GM21717 (cell line): ENCODE measurements at regions not wholly inside any gene's neighbourhood (a gene's known extent, or its start where the extent isn't known, plus 50 kb on each side); places are given as distances from the start of the nearest gene placed in this dataset.
"Not testable (repeated sequence)": the region's sequence is repeated elsewhere in the genome, so short reads cannot be mapped to it uniquely, and the experiment has no call there.

Experiments used
- ATAC-seq: cut with Tn5 transposase; IDR thresholded peaks from one replicate; pipeline ENCODE4 v1.9.1; 2021; ENCODE audit warnings: mild to moderate bottlenecking, moderate library complexity; ENCODE audit not compliant: unreplicated experiment

GRCh38 chr2:210954386-210954907 lies 398.0 kb downstream of the CPS1 start:
- no peak for ATAC-seq

- ATAC-seq, result no peak
Observed at GRCh38 chr2:210955591-210955990, 399.2 kb downstream of the CPS1 start.

GRCh38 chr2:210956101-210956500 lies 399.7 kb downstream of the CPS1 start:
- ATAC-seq, result no peak

- ATAC-seq, result no peak
Observed at GRCh38 chr2:210961249-210961648, 404.9 kb downstream of the CPS1 start.

- ATAC-seq, result no peak
Observed at GRCh38 chr2:210963386-210963785, 407.0 kb downstream of the CPS1 start.

- no peak for ATAC-seq
Observed at GRCh38 chr2:210964141-210964764, 407.9 kb downstream of the CPS1 start.

GRCh38 chr2:210965472-210965871 lies 409.1 kb downstream of the CPS1 start:
- no peak for ATAC-seq

GRCh38 chr2:210966330-210966729 lies 409.9 kb downstream of the CPS1 start:
- no peak for ATAC-seq

- no peak for ATAC-seq
Observed at GRCh38 chr2:210971431-210971830, 415.0 kb downstream of the CPS1 start.

GRCh38 chr2:210986806-210987205 lies 430.4 kb downstream of the CPS1 start:
- ATAC-seq, result not testable (repeated sequence)

GRCh38 chr2:210991107-210991506 lies 434.7 kb downstream of the CPS1 start:
- ATAC-seq, result no peak

- no peak for ATAC-seq
Observed at GRCh38 chr2:210994104-210994503, 437.7 kb downstream of the CPS1 start.

GRCh38 chr2:210997373-210997772 lies 441.0 kb downstream of the CPS1 start:
- no peak for ATAC-seq

- no peak for ATAC-seq
Observed at GRCh38 chr2:210998334-210998733, 441.9 kb downstream of the CPS1 start.

GRCh38 chr2:211014376-211014775 lies 458.0 kb downstream of the CPS1 start:
- ATAC-seq, result no peak

- ATAC-seq, result no peak
Observed at GRCh38 chr2:211014906-211015305, 458.5 kb downstream of the CPS1 start.

GRCh38 chr2:211025089-211025488 lies 468.7 kb downstream of the CPS1 start:
- ATAC-seq, result not testable (repeated sequence)

GRCh38 chr2:211026109-211026508 lies 469.7 kb downstream of the CPS1 start:
- ATAC-seq, result no peak

GRCh38 chr2:211027976-211028375 lies 471.6 kb downstream of the CPS1 start:
- no peak for ATAC-seq

- ATAC-seq, result no peak
Observed at GRCh38 chr2:211033765-211034164, 477.4 kb downstream of the CPS1 start.

- ATAC-seq, result peak; percentile 69
Observed at GRCh38 chr2:211035548-211036185, 479.3 kb downstream of the CPS1 start.

GRCh38 chr2:211045025-211045424 lies 488.6 kb downstream of the CPS1 start:
- no peak for ATAC-seq
